Stomach smooth muscle (tissue), 2 donors: ENCODE measurements at regions not wholly inside any gene's neighbourhood (a gene's known extent, or its start where the extent isn't known, plus 50 kb on each side); places are given as distances from the start of the nearest gene placed in this dataset.

Experiments
- H3K27ac ChIP-seq: one replicate; pipeline ENCODE4 v1.7.0; 2013; ENCODE audit warnings: mild to moderate bottlenecking, low read length, inconsistent platforms
- H3K27me3 ChIP-seq, 2 donors: one replicate each; pipeline ENCODE4 v1.7.0; 2013; ENCODE audit warnings: low read length in 2 of 2; ENCODE audit not compliant: insufficient read depth in 2 of 2, control insufficient read depth in 1 of 2
- H3K36me3 ChIP-seq, 2 donors: one replicate each; pipeline ENCODE4 v1.7.0; 2013; ENCODE audit warnings: low read length in 2 of 2; ENCODE audit not compliant: control insufficient read depth in 2 of 2, insufficient read depth in 2 of 2
- H3K4me1 ChIP-seq: one replicate; pipeline ENCODE4 v1.7.0; 2013; ENCODE audit warnings: low read length; ENCODE audit not compliant: control insufficient read depth, insufficient read depth
- H3K4me3 ChIP-seq, 2 donors: one replicate each; pipeline ENCODE4 v1.7.0; 2013; ENCODE audit warnings: low read length in 2 of 2
- H3K9ac ChIP-seq, 2 donors: one replicate each; pipeline ENCODE4 v1.7.0; 2013; ENCODE audit warnings: low read length in 2 of 2, mild to moderate bottlenecking in 1 of 2
- H3K9me3 ChIP-seq, 2 donors: one replicate each; pipeline ENCODE4 v1.7.0; 2013; ENCODE audit warnings: low read length in 2 of 2; ENCODE audit not compliant: control insufficient read depth in 2 of 2
- donor health status: healthy.
- donor health status: Pancreatic carcinoma.

DNA sequence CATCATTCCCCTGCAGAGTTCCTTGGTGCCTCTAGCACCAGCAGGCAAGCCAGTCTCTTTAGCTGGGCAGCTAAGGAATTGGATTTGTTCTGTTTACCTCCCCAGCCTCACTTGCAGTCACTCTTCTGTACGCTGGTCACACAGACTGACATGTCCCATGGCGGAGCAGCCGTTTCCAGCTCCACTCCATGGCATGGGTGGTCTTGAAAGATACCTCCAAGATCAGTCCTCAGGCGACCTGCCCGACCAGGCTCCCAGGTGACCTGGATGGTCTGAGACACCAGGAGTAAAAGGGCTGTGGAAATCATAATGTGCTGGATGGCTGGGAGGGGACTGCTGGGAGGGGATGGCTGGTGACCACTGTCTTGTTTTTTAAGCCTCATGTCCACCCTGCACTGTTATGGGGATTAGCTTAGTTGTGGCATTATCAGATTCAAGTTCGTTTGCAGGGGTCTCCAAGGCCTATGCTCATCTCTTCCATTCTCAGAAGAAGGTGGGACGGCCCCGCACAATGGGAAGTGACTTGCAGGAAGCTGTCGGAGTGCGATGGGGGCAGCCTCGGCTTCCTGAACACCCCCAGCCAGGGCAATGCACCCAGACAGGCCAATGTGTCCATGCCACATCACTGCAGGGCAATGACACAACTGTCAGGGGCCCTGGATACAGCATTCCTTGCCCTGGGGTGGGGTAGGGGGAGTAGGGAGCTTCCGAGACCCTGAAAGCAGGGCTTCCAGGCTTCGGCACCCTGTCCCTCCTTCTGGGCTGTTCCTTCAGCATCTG, 156.1 kb upstream of the MYCN start:
- Histone ChIP-seq H3K4me3 (no peak overlapping the region), H3K9ac (no peak overlapping the region), H3K27me3 (peaks cover 0 to 16% of the 10 kb centered on the region in 2 donors), H3K9me3 (no peaks in the 10 kb centered on the region), H3K27ac (no peak overlapping the region), H3K4me1 (no peaks in the 10 kb centered on the region), H3K36me3 (no peaks in the 10 kb centered on the region)

DNA sequence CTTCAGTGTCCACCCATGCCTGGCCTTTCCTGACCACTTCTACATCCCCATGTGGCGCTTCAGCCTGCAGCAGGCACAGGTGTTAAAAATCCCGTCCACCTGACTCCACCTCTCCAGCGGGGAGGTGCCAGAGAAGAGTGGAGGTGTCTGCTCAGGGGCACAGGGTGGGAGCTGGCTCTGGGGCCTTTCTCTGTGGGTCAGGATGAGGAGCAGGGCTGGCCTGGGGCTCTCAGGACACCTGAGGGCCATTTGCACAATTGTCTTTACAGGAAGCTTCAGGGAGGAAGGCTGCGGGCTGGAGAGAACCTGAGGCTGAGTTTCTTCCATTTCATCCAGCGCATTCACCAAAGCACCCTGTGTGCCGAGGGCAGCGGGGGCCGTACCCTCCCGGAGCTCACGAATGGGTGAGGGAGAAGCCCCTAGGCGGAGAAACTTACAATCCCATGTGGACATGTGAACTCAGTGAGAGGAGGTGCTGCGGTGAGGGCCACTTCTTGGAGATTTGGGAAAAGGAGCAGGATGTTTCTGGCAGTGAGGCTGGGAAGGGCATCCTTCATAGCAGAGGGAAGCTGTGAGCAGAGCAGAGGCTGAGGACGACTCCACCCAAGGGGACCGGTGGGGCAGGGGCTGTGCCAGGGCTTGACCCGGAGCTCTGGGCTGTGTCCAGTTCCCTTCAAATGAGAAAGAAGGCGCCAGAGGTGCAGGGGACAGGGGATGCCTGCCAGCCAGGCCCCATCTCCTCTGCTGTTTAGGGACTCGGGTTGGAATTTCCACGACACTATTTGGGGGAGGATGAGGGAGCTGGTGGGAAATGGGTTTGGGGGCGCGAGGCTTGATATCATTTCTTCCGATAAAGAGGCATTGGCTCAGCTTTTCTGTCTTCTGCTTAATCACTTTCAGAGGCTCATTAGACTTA, 155.2 kb upstream of the MYCN start:
- no peaks in the 10 kb centered on the region for H3K4me1 ChIP-seq
- no peaks in the 10 kb centered on the region for H3K36me3 ChIP-seq
- H3K9me3 ChIP-seq, result no peaks in the 10 kb centered on the region
- no peak overlapping the region for H3K27ac ChIP-seq
- no peak overlapping the region for H3K4me3 ChIP-seq
- H3K9ac ChIP-seq, result no peak overlapping the region
- H3K27me3 ChIP-seq, result peaks cover 0 to 13% of the 10 kb centered on the region in 2 donors

DNA sequence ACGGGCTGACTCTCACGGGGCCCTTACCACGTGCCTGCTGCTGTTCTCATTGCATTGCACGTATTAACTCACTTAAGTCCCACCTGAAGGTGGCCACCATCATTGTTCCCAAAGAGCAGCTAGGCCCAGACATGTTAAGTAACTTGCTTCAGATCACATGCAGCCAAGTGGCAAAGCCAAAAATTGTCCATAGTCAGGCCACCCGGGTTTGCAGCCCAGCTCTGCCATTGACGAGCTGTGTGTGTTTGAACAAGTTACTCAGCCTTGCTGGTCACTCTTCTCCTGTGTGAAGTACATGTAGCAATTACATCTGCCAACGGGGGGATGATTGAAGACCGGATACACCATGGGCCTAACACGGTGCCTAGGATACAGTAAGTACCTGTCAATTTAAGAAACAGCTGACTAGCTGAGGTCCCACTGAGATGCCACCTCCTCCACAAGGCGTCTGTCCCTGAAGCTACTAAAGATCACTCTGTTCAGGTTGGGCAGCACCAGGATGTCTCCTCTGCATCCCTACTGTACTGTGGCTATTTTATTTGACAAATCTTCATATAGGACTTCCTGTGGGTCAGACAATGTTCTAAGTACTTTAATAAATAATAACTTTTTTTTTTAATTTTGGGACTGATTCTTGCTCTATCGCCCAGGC, 154.2 kb upstream of the MYCN start:
- no peak overlapping the region for H3K9ac ChIP-seq
- H3K27ac ChIP-seq, result no peak overlapping the region
- peaks cover 0 to 9% of the 10 kb centered on the region in 2 donors for H3K27me3 ChIP-seq
- no peaks in the 10 kb centered on the region for H3K4me1 ChIP-seq
- no peaks in the 10 kb centered on the region for H3K9me3 ChIP-seq
- H3K36me3 ChIP-seq, result no peaks in the 10 kb centered on the region
- H3K4me3 ChIP-seq, result no peak overlapping the region

DNA sequence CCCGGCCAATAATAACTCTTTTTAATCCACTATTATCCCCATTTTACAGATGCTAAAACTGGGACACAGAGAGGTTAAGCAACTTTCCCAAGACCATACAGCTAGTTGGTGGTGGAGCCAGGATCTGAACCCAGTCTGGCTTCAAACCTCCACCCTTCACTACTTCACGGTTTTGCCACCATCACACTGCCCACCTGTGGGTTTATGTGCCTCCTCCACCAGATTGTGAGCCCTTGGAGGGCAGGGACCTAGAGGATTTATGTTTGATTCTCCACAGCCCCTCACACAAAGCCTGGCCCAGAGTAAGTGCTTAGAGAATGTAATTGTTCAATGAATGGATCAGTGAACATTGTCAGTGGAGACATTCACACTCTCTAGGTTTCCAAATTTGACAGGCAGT, 153.4 kb upstream of the MYCN start:
- no peak overlapping the region for H3K9ac ChIP-seq
- H3K4me1 ChIP-seq, result no peaks in the 10 kb centered on the region
- no peak overlapping the region for H3K27ac ChIP-seq
- H3K36me3 ChIP-seq, result no peaks in the 10 kb centered on the region
- peaks cover 0 to 7% of the 10 kb centered on the region in 2 donors for H3K27me3 ChIP-seq
- no peaks in the 10 kb centered on the region for H3K9me3 ChIP-seq
- H3K4me3 ChIP-seq, result no peak overlapping the region

DNA sequence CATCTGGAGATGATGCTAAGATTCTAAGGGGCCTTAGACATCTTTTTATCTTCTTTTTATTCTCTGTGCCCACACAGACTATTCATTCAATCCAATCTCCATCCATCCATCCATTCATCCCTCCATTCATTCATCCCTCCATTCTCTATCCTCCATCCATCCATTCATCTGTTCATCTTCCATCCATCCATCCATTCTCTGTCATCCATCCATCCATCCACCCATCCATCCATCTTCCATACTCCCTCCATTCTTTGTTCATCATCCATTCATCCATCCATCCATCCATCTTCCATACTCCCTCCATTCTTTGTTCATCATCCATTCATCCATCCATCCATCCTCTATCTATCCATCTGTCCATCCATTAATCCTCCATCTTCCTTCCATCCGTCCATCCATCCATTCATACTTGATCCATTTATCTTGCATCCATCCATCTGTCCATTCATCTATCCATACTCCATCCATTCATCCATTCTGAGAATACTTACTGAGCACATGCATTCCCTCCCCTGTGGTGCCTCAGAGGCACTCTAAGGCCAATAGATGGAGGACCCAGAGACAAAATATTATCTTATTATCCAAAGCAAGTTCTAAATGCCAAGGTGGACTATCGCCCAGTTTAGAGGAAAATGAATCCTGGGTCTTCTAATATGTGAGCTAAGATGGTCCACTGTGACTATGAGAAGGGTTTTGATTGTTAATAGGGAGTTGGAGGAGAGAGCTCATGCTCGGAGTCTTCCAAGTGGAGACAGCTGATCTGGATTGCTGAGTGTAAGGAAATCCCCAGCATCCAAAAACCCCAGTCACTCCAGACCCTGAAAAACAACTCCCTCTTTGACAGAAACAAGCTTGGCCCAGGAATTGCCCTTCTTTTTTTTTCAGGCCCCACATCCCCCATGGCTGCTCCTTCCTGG, 152.6 kb upstream of the MYCN start:
- no peak overlapping the region for H3K9ac ChIP-seq
- H3K27me3 ChIP-seq, result peaks cover 0 to 7% of the 10 kb centered on the region in 2 donors
- H3K36me3 ChIP-seq, result no peaks in the 10 kb centered on the region
- H3K4me1 ChIP-seq, result no peaks in the 10 kb centered on the region
- no peaks in the 10 kb centered on the region for H3K9me3 ChIP-seq
- no peak overlapping the region for H3K4me3 ChIP-seq
- no peak overlapping the region for H3K27ac ChIP-seq

DNA sequence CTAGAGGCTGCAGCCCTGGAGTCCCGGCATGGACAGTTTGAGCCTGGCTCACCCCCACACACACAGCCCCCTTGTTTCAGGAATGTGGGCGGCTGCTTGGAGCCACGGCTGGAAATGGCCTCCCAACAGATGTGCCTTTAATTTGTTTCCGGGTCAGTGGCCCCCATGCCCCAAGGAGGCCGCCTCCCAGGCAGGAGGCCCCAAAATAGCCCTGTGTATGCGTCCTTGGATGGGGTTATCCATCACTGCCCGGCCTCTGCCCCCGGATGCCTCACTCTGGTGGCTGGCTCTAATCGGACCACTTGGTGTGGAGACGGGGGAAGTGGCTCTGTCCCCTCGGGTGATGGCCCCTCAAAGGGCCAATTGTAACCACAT, 151.9 kb upstream of the MYCN start:
- Histone ChIP-seq H3K27ac (no peak overlapping the region), H3K27me3 (peaks cover 0 to 7% of the 10 kb centered on the region in 2 donors), H3K36me3 (no peaks in the 10 kb centered on the region), H3K4me3 (no peak overlapping the region), H3K4me1 (no peaks in the 10 kb centered on the region), H3K9me3 (no peaks in the 10 kb centered on the region), H3K9ac (no peak overlapping the region)

DNA sequence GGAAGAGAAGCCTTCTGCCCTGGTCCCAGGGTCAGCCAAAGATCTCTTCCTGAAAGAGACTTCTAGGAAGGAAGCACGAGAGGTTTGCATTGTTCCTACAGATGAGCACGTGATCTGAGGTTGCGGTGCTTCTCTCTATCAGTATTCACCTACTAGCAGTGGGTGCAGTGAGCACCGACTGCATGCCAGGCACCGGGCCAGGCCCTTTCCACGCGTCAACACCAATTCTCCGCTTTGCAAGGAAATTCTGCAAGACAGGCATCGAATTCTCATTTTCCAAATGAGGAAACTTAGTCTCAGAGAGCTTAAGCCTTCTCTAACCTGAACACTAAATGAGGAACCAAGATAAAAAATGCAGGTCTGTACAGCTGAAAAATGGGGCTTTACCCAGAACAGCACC, 151.5 kb upstream of the MYCN start:
- H3K9me3 ChIP-seq, result no peaks in the 10 kb centered on the region
- peaks cover 0 to 6% of the 10 kb centered on the region in 2 donors for H3K27me3 ChIP-seq
- no peak overlapping the region for H3K27ac ChIP-seq
- no peaks in the 10 kb centered on the region for H3K36me3 ChIP-seq
- no peaks in the 10 kb centered on the region for H3K4me1 ChIP-seq
- no peak overlapping the region for H3K4me3 ChIP-seq
- H3K9ac ChIP-seq, result no peak overlapping the region

DNA sequence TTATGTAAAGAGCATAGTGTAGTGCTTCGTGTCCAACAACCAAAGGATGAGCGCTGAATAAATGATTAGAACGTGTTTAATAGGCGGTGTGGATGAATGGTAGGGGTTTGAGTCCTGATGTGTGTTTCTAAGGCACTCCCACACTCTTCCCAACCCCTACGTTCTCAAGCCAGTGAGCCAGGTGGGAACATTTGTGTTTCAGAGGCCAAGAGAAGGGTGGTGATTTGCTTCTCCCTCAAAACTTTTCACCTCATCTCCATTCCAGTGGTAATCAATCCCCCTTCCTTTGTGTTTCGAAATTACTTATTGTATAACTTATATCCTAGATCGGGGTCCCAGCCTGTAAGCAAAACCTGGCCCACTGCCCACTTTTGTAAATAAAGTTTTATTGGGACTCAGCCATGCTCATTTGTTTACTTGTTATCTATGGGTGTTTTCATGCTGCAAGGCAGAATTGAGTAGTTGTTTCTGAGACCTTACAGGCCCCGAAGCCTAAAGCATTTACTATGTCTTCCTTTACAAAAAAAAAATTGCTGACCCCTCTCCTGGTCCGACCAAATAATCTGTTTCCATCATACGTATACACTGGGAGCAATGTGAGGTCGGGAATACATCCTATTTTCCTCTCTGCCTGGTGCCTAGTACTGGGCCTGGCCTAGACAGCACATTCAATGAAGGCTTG, 150.8 kb upstream of the MYCN start:
- H3K4me3 ChIP-seq, result no peak overlapping the region
- no peak overlapping the region for H3K9ac ChIP-seq
- no peaks in the 10 kb centered on the region for H3K4me1 ChIP-seq
- peaks cover 0 to 2% of the 10 kb centered on the region in 2 donors for H3K27me3 ChIP-seq
- no peaks in the 10 kb centered on the region for H3K9me3 ChIP-seq
- H3K27ac ChIP-seq, result no peak overlapping the region
- no peaks in the 10 kb centered on the region for H3K36me3 ChIP-seq

DNA sequence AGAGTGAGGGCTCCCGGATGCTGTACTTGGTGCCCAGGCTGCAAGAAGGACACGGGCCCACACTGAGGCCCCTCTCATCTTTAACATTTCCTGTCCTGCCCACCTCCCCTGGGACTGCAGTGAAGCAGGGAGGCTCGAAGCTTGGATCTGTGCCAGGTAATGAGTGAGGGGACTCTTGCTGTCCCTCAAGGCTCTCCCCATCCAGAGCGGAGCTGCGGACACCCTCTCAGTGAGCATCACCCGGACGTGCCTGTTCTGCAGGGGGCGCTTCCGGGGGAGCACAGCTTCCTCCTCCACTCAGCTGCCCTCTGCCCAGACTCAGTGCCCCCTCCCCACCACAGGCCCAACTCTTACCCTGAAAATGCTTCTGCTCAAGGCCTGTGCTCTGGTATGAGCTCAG, 150.0 kb upstream of the MYCN start:
- H3K4me1 ChIP-seq, result peaks cover 3% of the 10 kb centered on the region
- no peak overlapping the region for H3K9ac ChIP-seq
- peaks cover 0 to 2% of the 10 kb centered on the region in 2 donors for H3K27me3 ChIP-seq
- no peak overlapping the region for H3K4me3 ChIP-seq
- no peaks in the 10 kb centered on the region for H3K36me3 ChIP-seq
- H3K9me3 ChIP-seq, result no peaks in the 10 kb centered on the region
- H3K27ac ChIP-seq, result no peak overlapping the region
